Hepatocyte (in vitro differentiated cells): ENCODE measurements at regions not wholly inside any gene's neighbourhood (a gene's known extent, or its start where the extent isn't known, plus 50 kb on each side); places are given as distances from the start of the nearest gene placed in this dataset.

ENCODE experiments used
- EZH2 ChIP-seq: fragments of 200-600 bp; sonication (generic); IDR thresholded peaks from 2 replicates; pipeline ENCODE4 v1.6.1; 2016; ENCODE audit warnings: antibody characterized with exemption, mild to moderate bottlenecking, borderline replicate concordance
- TF ChIP-seq, protein P1 (sequence below): fragments of 200-600 bp; sonication (generic); IDR thresholded peaks from 2 replicates; pipeline ENCODE4 v1.5.1; 2016; ENCODE audit warnings: antibody characterized with exemption, mild to moderate bottlenecking; ENCODE audit not compliant: poor library complexity

DNA sequence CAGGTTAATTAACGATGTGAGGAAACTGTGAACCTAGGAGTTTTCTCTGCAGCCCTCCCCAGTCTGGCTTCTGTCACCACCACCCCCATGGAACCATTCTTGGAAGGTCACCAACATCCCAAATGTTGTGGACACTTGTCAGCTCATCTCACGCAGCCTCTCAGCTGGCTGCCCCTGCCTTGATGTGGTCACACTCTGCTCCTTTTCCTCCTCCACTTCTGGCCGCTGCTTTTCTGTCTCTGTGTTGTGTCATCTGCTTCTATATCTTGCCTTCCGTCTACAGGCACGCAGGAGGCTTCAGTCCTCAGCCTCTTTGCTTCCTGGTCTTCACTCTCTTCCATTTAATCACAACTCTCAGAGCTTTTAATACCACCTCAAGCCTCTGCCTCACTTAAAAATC lies 371.5 kb upstream of the SLIT2 start:
- TF ChIP-seq, protein P1, sequence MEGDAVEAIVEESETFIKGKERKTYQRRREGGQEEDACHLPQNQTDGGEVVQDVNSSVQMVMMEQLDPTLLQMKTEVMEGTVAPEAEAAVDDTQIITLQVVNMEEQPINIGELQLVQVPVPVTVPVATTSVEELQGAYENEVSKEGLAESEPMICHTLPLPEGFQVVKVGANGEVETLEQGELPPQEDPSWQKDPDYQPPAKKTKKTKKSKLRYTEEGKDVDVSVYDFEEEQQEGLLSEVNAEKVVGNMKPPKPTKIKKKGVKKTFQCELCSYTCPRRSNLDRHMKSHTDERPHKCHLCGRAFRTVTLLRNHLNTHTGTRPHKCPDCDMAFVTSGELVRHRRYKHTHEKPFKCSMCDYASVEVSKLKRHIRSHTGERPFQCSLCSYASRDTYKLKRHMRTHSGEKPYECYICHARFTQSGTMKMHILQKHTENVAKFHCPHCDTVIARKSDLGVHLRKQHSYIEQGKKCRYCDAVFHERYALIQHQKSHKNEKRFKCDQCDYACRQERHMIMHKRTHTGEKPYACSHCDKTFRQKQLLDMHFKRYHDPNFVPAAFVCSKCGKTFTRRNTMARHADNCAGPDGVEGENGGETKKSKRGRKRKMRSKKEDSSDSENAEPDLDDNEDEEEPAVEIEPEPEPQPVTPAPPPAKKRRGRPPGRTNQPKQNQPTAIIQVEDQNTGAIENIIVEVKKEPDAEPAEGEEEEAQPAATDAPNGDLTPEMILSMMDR, result no peak
- no peak for TF ChIP-seq EZH2
